ENCODE measurements at regions not wholly inside any gene's neighbourhood (a gene's known extent, or its start where the extent isn't known, plus 50 kb on each side); places are given as distances from the start of the nearest gene placed in this dataset.

- no peak for DNase-seq (ENCODE audit: low read depth, low spot score)
Observed at GRCh38 chr10:1847361-1847760, 110.0 kb upstream of the ADARB2 start.

- no peak for DNase-seq (ENCODE audit: low read depth, low spot score)
Observed at GRCh38 chr10:1846032-1846431, 108.7 kb upstream of the ADARB2 start.

DNA sequence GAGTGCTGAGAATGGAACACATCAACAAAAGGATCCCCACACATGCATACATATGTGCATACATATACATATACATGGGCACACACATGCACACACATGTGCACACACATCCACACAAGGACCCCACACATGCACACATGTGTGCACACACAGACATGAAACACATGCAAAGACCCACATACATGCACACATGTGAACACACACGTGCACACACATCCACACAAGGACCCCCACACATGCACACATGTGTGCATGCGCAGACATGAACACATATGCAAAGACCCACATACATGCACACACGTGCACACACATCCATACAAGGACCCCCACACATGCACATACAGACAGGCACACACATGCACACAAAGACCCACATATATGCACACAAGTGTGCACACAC is 104.4 kb upstream of the ADARB2 start:
- DNase-seq (ENCODE audit: low read depth, low spot score), result no peak

DNA sequence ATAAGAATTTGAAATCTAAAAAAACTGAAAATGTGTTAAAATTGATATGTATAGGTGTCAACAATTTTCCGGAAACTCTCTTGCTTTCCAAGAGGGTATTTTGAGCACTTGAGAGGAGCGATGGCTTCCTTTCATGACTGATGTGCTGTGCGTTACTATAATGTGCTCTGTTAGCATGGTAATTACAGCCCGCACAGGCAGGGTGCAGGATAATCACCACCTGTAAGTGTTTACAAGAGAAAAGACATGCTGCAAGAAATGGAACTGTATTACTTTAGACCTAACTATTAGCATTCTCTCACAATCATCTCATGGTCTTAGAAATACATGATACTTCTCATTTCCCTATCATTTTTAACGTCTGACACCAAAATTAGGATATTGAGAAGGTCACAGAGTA is 92.4 kb upstream of the ADARB2 start:
- no peak for DNase-seq (ENCODE audit: low read depth, low spot score)

GRCh38 chr10:1824928-1825327 is 87.6 kb upstream of the ADARB2 start:
- DNase-seq (ENCODE audit: low read depth, low spot score), result no peak

DNA sequence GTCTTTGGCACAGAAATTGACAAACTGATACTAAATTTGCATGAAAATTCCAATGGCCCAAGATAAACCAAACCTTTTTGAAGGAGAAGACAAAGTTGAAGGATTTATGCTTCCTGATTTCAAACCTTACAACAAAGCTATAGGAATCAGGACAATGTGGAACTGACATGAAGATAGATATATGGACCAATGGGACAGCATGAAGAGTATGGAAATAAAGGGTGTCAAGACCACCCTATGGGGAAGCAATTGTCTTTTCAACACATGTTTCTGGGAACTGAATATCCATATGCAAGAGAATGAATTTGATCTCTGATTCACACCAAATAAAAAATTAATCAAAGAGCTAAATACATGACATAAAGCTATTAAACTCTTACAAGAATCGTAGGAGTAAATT is 77.2 kb upstream of the ADARB2 start:
- no peak for DNase-seq (ENCODE audit: low read depth, low spot score)

DNA sequence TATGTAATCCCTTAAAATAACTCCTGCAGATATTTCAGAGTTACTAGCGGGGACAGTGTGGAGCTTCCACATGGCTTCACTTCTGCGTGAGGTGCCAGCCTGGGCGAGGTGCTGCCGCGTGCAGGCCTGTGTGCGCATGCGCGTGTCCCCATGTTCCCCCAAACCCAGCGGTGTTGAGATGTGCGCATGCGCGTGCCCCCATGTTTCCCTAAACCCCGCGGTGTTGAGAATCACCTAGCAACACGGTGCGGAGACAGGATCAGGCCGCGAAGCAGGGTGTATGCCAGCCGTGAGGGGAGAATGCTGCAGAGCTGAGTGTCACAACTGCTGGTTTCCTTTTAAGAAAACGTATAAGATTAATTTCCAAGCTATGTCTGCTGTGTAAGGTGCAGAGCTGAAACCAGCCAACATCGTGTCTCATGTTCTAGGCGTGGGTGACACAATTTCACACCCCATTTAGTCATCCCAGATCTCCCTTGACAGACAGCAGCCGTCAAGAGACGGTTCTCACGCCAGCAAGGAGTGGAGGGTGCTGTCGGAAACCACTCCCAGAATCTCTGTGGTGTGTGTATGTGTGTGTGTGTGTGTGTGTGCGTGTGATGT is 71.9 kb upstream of the ADARB2 start:
- no peak for DNase-seq (ENCODE audit: low read depth, low spot score)

- DNase-seq (ENCODE audit: low read depth, low spot score), result no peak
Observed at GRCh38 chr10:1807924-1808323, 70.6 kb upstream of the ADARB2 start.

DNA sequence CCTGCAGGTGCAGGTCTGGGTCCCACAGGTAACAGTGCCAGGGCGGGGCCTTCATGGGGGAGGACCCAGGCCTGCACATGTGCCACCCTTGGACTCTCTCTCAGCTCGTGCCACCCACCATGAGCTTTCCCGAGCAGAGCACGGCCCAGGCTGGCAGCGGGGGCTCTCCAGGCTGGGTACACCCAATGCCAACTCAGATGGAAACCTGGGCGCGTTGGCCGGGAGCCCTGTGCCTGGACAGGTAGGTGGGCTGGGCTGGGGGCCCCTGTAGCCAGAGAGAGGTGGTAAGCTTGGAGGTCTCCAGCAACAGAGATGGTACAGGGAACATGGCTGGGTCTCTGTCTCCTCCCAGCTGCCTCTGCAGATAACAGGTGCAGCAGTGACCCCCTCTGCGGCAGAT is 69.9 kb upstream of the ADARB2 start:
- no peak for DNase-seq (ENCODE audit: low read depth, low spot score)

DNA sequence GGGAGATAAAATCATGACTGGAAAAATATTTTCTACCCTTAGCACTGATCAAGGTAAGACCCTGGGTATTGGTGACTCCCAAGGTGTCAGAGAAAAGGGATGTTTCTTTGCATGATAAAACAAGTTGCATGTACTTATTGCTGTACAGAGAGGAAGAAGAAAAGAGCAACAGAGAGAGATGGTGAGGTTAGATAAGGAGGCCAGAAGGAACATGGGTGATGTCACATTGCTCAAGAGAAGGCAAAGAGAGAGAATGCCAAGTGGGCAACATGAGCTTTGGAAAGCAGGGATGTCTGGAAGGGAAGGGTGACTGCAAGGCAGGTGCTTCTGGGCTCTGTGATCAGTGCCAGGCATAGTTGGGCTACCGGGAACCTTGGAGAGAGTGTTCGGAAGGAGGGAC is 65.1 kb upstream of the ADARB2 start:
- DNase-seq (ENCODE audit: low read depth, low spot score), result no peak

GRCh38 chr10:1788401-1788800 is 51.1 kb upstream of the ADARB2 start:
- no peak for DNase-seq (ENCODE audit: low read depth, low spot score)
